Panc1 (cell line): ENCODE measurements at regions not wholly inside any gene's neighbourhood (a gene's known extent, or its start where the extent isn't known, plus 50 kb on each side); places are given as distances from the start of the nearest gene placed in this dataset.

ENCODE experiments used
- POLR2AphosphoS5 ChIP-seq: IDR thresholded peaks from 2 replicates; pipeline ENCODE4 v1.6.1; 2012; ENCODE audit warnings: mild to moderate bottlenecking, low read depth, low read length, moderate library complexity
- SIN3A ChIP-seq: IDR thresholded peaks from 2 replicates; pipeline ENCODE4 v1.6.1; 2012; ENCODE audit warnings: low read depth, mild to moderate bottlenecking, low read length, moderate library complexity, borderline replicate concordance; ENCODE audit not compliant: insufficient read depth
- TF ChIP-seq, protein P1 (sequence below): fragments of 450-650 bp; IDR thresholded peaks from 2 replicates; pipeline ENCODE4 v1.5.1; 2017; ENCODE audit warnings: mild to moderate bottlenecking
- TF ChIP-seq, protein P2 (sequence below), 2 experiments: IDR thresholded peaks; 2 replicates each; pipeline ENCODE4 v1.6.1; 2011 to 2012; ENCODE audit warnings: low read depth in 2 of 2, control low read depth in 1 of 2, low read length in 1 of 2, mild to moderate bottlenecking in 1 of 2, moderate library complexity in 1 of 2; ENCODE audit not compliant: insufficient read depth in 1 of 2

DNA sequence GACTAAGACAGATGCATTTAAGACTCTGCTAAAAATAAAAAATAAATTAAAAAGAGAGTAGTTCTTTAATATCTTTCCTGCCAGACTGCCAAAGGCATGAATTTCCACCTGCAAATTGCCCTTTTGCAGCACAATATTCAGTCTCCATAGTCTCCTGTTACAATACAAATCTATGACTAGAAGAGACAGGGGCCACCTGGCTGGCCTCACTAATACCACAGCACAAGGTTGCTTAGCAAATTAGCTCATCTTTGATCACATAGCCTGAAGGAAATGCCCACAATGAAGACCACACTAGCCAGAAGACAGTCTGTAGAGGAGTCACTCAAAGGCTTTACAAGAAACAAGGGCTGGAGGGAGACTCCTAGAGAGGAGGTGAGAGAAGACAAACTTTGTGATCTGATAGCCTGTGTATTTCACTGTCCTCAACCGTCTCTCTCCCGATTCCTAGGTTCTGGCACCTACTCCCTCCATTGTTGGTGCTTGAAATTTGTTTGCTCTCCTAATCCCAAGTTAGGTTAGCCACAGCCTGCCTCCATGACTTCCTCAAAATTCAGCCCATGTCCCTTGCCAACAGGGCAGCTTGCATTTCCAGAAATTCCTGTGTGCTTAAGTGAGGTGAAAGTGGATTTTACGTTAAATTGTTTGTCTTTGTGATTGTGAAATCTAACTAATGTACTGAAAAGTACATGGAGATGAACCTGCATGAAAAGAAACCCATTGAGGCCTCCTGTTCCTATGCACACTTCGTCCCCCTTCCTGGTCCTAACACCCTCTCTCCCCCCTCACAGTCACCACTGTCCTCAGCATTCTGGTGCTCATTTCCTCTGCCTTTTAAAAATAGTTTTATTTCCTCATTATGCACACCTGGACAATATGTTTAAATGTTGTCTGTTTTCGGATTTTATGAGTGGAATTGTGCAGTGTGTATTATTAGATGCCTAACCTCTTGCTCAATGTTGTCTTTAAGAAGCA is 88.7 kb upstream of the PLXNC1 start:
- TF ChIP-seq, protein P1, sequence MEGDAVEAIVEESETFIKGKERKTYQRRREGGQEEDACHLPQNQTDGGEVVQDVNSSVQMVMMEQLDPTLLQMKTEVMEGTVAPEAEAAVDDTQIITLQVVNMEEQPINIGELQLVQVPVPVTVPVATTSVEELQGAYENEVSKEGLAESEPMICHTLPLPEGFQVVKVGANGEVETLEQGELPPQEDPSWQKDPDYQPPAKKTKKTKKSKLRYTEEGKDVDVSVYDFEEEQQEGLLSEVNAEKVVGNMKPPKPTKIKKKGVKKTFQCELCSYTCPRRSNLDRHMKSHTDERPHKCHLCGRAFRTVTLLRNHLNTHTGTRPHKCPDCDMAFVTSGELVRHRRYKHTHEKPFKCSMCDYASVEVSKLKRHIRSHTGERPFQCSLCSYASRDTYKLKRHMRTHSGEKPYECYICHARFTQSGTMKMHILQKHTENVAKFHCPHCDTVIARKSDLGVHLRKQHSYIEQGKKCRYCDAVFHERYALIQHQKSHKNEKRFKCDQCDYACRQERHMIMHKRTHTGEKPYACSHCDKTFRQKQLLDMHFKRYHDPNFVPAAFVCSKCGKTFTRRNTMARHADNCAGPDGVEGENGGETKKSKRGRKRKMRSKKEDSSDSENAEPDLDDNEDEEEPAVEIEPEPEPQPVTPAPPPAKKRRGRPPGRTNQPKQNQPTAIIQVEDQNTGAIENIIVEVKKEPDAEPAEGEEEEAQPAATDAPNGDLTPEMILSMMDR: no peak
- TF ChIP-seq SIN3A: no peak
- TF ChIP-seq POLR2AphosphoS5: no peak
- TF ChIP-seq, protein P2, sequence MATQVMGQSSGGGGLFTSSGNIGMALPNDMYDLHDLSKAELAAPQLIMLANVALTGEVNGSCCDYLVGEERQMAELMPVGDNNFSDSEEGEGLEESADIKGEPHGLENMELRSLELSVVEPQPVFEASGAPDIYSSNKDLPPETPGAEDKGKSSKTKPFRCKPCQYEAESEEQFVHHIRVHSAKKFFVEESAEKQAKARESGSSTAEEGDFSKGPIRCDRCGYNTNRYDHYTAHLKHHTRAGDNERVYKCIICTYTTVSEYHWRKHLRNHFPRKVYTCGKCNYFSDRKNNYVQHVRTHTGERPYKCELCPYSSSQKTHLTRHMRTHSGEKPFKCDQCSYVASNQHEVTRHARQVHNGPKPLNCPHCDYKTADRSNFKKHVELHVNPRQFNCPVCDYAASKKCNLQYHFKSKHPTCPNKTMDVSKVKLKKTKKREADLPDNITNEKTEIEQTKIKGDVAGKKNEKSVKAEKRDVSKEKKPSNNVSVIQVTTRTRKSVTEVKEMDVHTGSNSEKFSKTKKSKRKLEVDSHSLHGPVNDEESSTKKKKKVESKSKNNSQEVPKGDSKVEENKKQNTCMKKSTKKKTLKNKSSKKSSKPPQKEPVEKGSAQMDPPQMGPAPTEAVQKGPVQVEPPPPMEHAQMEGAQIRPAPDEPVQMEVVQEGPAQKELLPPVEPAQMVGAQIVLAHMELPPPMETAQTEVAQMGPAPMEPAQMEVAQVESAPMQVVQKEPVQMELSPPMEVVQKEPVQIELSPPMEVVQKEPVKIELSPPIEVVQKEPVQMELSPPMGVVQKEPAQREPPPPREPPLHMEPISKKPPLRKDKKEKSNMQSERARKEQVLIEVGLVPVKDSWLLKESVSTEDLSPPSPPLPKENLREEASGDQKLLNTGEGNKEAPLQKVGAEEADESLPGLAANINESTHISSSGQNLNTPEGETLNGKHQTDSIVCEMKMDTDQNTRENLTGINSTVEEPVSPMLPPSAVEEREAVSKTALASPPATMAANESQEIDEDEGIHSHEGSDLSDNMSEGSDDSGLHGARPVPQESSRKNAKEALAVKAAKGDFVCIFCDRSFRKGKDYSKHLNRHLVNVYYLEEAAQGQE (IDR thresholded peaks at IDR 0.05; ENCODE audit: insufficient read depth in 1 of 2, low read depth in 2 of 2, low read length in 1 of 2): no peak
